Activated B cell treated with CpG ODN at 0.5 μM for 24 hours (primary cell): ENCODE measurements at regions not wholly inside any gene's neighbourhood (a gene's known extent, or its start where the extent isn't known, plus 50 kb on each side); places are given as distances from the start of the nearest gene placed in this dataset.

Experiments
- ATAC-seq: fragments of 200-7000 bp; cut with Tn5 transposase; one replicate; pipeline ENCODE4 v1.10.0; 2021; ENCODE audit warnings: low read depth, mild to moderate bottlenecking, moderate library complexity
- CTCF ChIA-PET: fragments of 350-600 bp; sonication (Branson Sonifier 250); formaldehyde crosslinking; loops from one replicate; lab custom pipeline; 2021; ENCODE audit warnings: antibody characterized with exemption; lab: Charles Lee
- POLR2A ChIA-PET: fragments of 350-600 bp; sonication (Branson Sonifier 250); formaldehyde crosslinking; loops from one replicate; lab custom pipeline; 2021; ENCODE audit warnings: antibody characterized with exemption; lab: Charles Lee
- DNase-seq: peaks from one replicate; pipeline ENCODE4 v3.0.0; 2022
- H3K27ac Mint-ChIP-seq: one replicate; pipeline ENCODE4 v1.8.0; 2020; ENCODE audit warnings: mixed read lengths
- H3K27me3 Mint-ChIP-seq: one replicate; pipeline ENCODE4 v1.8.0; 2021; ENCODE audit warnings: mixed read lengths
- H3K36me3 Mint-ChIP-seq: one replicate; pipeline ENCODE4 v1.8.0; 2021; ENCODE audit warnings: low read depth, mixed read lengths
- H3K4me1 Mint-ChIP-seq: one replicate; pipeline ENCODE4 v1.8.0; 2021; ENCODE audit warnings: mixed read lengths
- H3K4me3 Mint-ChIP-seq: one replicate; pipeline ENCODE4 v1.8.0; 2020; ENCODE audit warnings: mild to moderate bottlenecking, mixed read lengths
- H3K9me3 Mint-ChIP-seq: one replicate; pipeline ENCODE4 v1.8.0; 2020; ENCODE audit warnings: mixed read lengths
- CTCF ChIP-seq: fragments of 200-600 bp; IDR thresholded peaks from one replicate; pipeline ENCODE4 v1.8.0; 2022; ENCODE audit warnings: antibody characterized with exemption, mild to moderate bottlenecking
- intact Hi-C: fragments of 100-400 bp; cut with micrococcal nuclease; formaldehyde crosslinking; loops from one replicate; pipeline ENCODE4 v1.15.1; 2024

GRCh38 chrX:22652596-22652995 lies 347.2 kb upstream of the DDX53 start:
- Mint-ChIP-seq H3K9me3 (no peaks in the 10 kb centered on the region), H3K4me3 (no peak overlapping the region), H3K27me3 (no peaks in the 10 kb centered on the region), H3K4me1 (no peaks in the 10 kb centered on the region), H3K27ac (no peak overlapping the region), H3K36me3 (no peaks in the 10 kb centered on the region)
- no peak for ATAC-seq
- POLR2A ChIA-PET, result no interaction called here
- CTCF ChIA-PET, result no interaction called here
- TF ChIP-seq CTCF, result no peak
- DNase-seq, result no peak
- intact Hi-C loops, result no loop called here

- DNase-seq, result no peak
- Mint-ChIP-seq H3K27me3 (no peaks in the 10 kb centered on the region), H3K27ac (no peak overlapping the region), H3K9me3 (no peaks in the 10 kb centered on the region), H3K36me3 (no peaks in the 10 kb centered on the region), H3K4me3 (no peak overlapping the region), H3K4me1 (no peaks in the 10 kb centered on the region)
- intact Hi-C loops, result no loop called here
- ChIA-PET CTCF (no interaction called here), POLR2A (no interaction called here)
- no peak for ATAC-seq
- TF ChIP-seq CTCF, result no peak
Observed at GRCh38 chrX:22660756-22661155, 339.0 kb upstream of the DDX53 start.

- ChIA-PET CTCF (no interaction called here), POLR2A (no interaction called here)
- no peaks in the 10 kb centered on the region for H3K4me1 Mint-ChIP-seq
- TF ChIP-seq CTCF, result no peak
- H3K27me3 Mint-ChIP-seq, result no peaks in the 10 kb centered on the region
- DNase-seq (no peak), ATAC-seq (no peak)
- no peak overlapping the region for H3K27ac Mint-ChIP-seq
- no peak overlapping the region for H3K4me3 Mint-ChIP-seq
- intact Hi-C loops, result no loop called here
- no peaks in the 10 kb centered on the region for H3K9me3 Mint-ChIP-seq
- no peaks in the 10 kb centered on the region for H3K36me3 Mint-ChIP-seq
Observed at GRCh38 chrX:22662776-22663175, 337.0 kb upstream of the DDX53 start.

- Mint-ChIP-seq H3K9me3 (no peaks in the 10 kb centered on the region), H3K27ac (no peak overlapping the region), H3K4me1 (no peaks in the 10 kb centered on the region), H3K27me3 (no peaks in the 10 kb centered on the region), H3K4me3 (no peak overlapping the region), H3K36me3 (no peaks in the 10 kb centered on the region)
- POLR2A ChIA-PET, result no interaction called here
- CTCF ChIA-PET, result no interaction called here
- TF ChIP-seq CTCF, result no peak
- intact Hi-C loops, result loop anchor here (2.0 kb wide), 1 partner anchor 36 kb away; no protein-coding TSS in a partner anchor
- ATAC-seq (no peak), DNase-seq (no peak)
Observed at GRCh38 chrX:22664826-22665225, 334.9 kb upstream of the DDX53 start.

GRCh38 chrX:22665818-22666217 lies 333.9 kb upstream of the DDX53 start:
- Mint-ChIP-seq H3K36me3 (no peaks in the 10 kb centered on the region), H3K27me3 (no peaks in the 10 kb centered on the region), H3K9me3 (no peaks in the 10 kb centered on the region), H3K4me3 (no peak overlapping the region), H3K27ac (no peak overlapping the region), H3K4me1 (no peaks in the 10 kb centered on the region)
- ChIA-PET CTCF (no interaction called here), POLR2A (no interaction called here)
- TF ChIP-seq CTCF, result no peak
- intact Hi-C loops, result loop anchor here (2.0 kb wide), 1 partner anchor 37 kb away; no protein-coding TSS in a partner anchor
- ATAC-seq (no peak), DNase-seq (no peak)
